HepG2 (cell line): ENCODE measurements at regions not wholly inside any gene's neighbourhood (a gene's known extent, or its start where the extent isn't known, plus 50 kb on each side); places are given as distances from the start of the nearest gene placed in this dataset.

Source experiments
- ATAC-seq: fragments of 200-7000 bp; cut with Tn5 transposase; 3 replicates; pipeline ENCODE4 v1.9.1; 2020; ENCODE audit warnings: mild to moderate bottlenecking, moderate library complexity
- BruUV-seq: library from RNA; stranded (reverse); fragments of 400-500 nt; replicated peaks from 2 replicates; lab custom pipeline; 2021; lab: Mats Ljungman, UMichigan
- CTCF ChIA-PET: fragments of 300-600 bp; formaldehyde crosslinking; extraction: SDS; loops from one replicate; lab custom pipeline; 2021; ENCODE audit warnings: low total read pairs, inconsistent platforms, low intra/inter-chr PET ratio; lab: Yijun Ruan, JAX
- POLR2A ChIA-PET: fragments of 350-600 bp; sonication (Branson Sonifier 250); formaldehyde crosslinking; loops from one replicate; lab custom pipeline; 2020; ENCODE audit warnings: antibody characterized with exemption, inconsistent platforms; lab: Yijun Ruan, JAX
- DNase-seq: peaks from one replicate; pipeline ENCODE4 v3.0.0-alpha.2; 2015; ENCODE audit warnings: low spot score
- FAIRE-seq: peaks from 3 replicates; lab custom pipeline; 2011; peaks lifted over from hg19 to GRCh38; lab: Jason Lieb, UNC
- H2AFZ ChIP-seq: one replicate; pipeline ENCODE4 v1.6.1; 2011; ENCODE audit warnings: low read length, inconsistent platforms
- H3K27ac ChIP-seq: fragments of 300-600 bp; 3 replicates; pipeline ENCODE4 v1.8.0; 2011; ENCODE audit warnings: mixed run types, mild to moderate bottlenecking, mixed read lengths, low read length, inconsistent platforms; ENCODE audit not compliant: insufficient read depth; ENCODE audit errors: extremely low read length
- H3K27me3 ChIP-seq, 2 experiments: fragments of 200-600 bp in 1 of 2; 2 replicates in 1 of 2; 3 replicates in 1 of 2; pipeline versions ENCODE4 v1.6.0 to v1.8.0; 2011; ENCODE audit warnings: low read length in 2 of 2, mild to moderate bottlenecking in 2 of 2, moderate library complexity in 2 of 2, inconsistent platforms in 1 of 2; ENCODE audit not compliant: insufficient read depth in 2 of 2, control insufficient read depth in 1 of 2
- H3K36me3 ChIP-seq, 2 experiments: fragments of 200-600 bp in 1 of 2; replicated peaks in 1 of 2; 2 replicates in 1 of 2; 3 replicates in 1 of 2; pipeline versions ENCODE4 v1.5.1 to v1.8.0; 2011; ENCODE audit warnings: low read length in 2 of 2, inconsistent platforms in 1 of 2; ENCODE audit not compliant: insufficient read depth in 2 of 2, control insufficient read depth in 1 of 2
- H3K4me1 ChIP-seq: 2 replicates; pipeline ENCODE4 v1.5.1; 2012; ENCODE audit warnings: low read length, inconsistent platforms; ENCODE audit not compliant: insufficient read depth
- H3K4me2 ChIP-seq: 2 replicates; pipeline ENCODE4 v1.6.0; 2011; ENCODE audit warnings: low read depth, low read length, inconsistent platforms
- H3K4me3 ChIP-seq, 3 experiments: fragments of 200-600 bp in 1 of 3; sonication (generic), shearing (Covaris generic) in 1 of 3; replicated peaks in 1 of 3; 2 replicates each; pipeline ENCODE4 v1.5.1; 2011 to 2016; ENCODE audit warnings: low read length in 3 of 3, inconsistent platforms in 2 of 3, low read depth in 2 of 3, mild to moderate bottlenecking in 2 of 3, control low read depth in 1 of 3, mixed read lengths in 1 of 3; ENCODE audit not compliant: insufficient read depth in 1 of 3
- H3K79me2 ChIP-seq: one replicate; pipeline ENCODE4 v1.6.1; 2011; ENCODE audit warnings: low read length, inconsistent platforms; ENCODE audit not compliant: insufficient read depth
- H3K9ac ChIP-seq: 2 replicates; pipeline ENCODE4 v1.6.0; 2011; ENCODE audit warnings: mild to moderate bottlenecking, low read depth, low read length, inconsistent platforms; ENCODE audit not compliant: insufficient read depth
- H3K9me3 ChIP-seq: 2 replicates; pipeline ENCODE4 v1.5.1; 2012; ENCODE audit warnings: mild to moderate bottlenecking, low read length
- H4K20me1 ChIP-seq: 2 replicates; pipeline ENCODE4 v1.6.0; 2011; ENCODE audit warnings: inconsistent platforms, mild to moderate bottlenecking, low read length, moderate library complexity; ENCODE audit not compliant: insufficient read depth
- CENPT ChIP-seq: sonication (generic); formaldehyde crosslinking; IDR thresholded peaks from 2 replicates; pipeline ENCODE4 v1.8.0; 2022; ENCODE audit warnings: low read depth, mild to moderate bottlenecking, moderate library complexity, missing genetic modification reagents
- GTF2F1 ChIP-seq: fragments of 150-350 bp; IDR thresholded peaks from 2 replicates; pipeline ENCODE4 v1.6.1; 2014; ENCODE audit warnings: low read length
- HNRNPK ChIP-seq: fragments of 200-400 bp; formaldehyde crosslinking; IDR thresholded peaks from 2 replicates; pipeline ENCODE4 v1.6.1; 2018; ENCODE audit warnings: low read length, low read depth, moderate library complexity, mild to moderate bottlenecking; ENCODE audit not compliant: poor library complexity, severe bottlenecking
- PTBP1 ChIP-seq: fragments of 200-400 bp; formaldehyde crosslinking; IDR thresholded peaks from 2 replicates; pipeline ENCODE4 v1.6.1; 2018; ENCODE audit warnings: low read length, low read depth; ENCODE audit not compliant: poor library complexity, severe bottlenecking
- ZMYM4 ChIP-seq: sonication (generic); formaldehyde crosslinking; IDR thresholded peaks from 2 replicates; pipeline ENCODE4 v1.8.1; 2023; ENCODE audit warnings: mild to moderate bottlenecking, missing genetic modification reagents
- WGBS: methylation state at CpG from one replicate; pipeline ENCODE4 v1.1.6; 2017; ENCODE audit warnings: low lambda C conversion rate; 5-methylcytosine and 5-hydroxymethylcytosine counted together
- in situ Hi-C: cut with HindIII; loops from 2 replicates; pipeline ENCODE4 v1.10.0; 2017; ENCODE audit warnings: low pct_unique_long_range_greater_than_20kb; ENCODE audit not compliant: extremely low pct_ligation_motif_present
- intact Hi-C: fragments of 100-400 bp; cut with micrococcal nuclease; formaldehyde crosslinking; loops from one replicate; pipeline ENCODE4 v1.10.0; 2022; ENCODE audit not compliant: unreplicated experiment
- TF ChIP-seq, protein P1 (sequence below): sonication (generic); formaldehyde crosslinking; IDR thresholded peaks from 2 replicates; pipeline ENCODE4 v1.5.1; 2020; ENCODE audit warnings: mild to moderate bottlenecking, missing genetic modification reagents, borderline replicate concordance

DNA sequence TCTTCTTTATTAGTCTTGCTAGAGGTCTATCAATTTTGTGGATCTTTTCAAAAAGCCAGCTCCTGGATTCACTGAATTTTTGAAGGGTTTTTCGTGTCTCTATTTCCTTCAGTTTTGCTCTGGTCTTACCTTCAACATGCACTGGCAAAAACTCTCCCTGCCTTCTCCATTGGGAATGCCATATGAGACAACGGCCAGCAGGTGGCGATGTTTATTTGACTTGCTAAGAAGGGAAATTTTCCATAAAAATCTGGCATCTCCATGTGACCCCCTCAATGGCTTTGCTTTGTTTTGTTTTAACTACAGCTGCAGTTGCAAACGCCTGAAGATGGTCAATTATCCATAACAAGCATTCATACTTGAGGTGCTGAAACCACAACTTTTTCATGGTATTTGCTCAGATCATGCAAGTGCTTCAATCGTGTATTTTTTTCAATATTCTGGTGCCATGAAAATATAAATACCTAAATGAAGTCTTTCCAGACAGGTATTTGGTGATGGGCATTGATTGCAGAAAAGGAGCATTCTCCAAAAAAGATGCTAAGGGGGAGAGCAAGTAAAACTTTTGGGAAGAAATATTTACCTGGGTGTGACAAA, 449.4 kb downstream of the CDY2B start:
- CTCF ChIA-PET = no interaction called here
- H3K9ac ChIP-seq = no peak overlapping the region
- H3K79me2 ChIP-seq = no peaks in the 10 kb centered on the region
- in situ Hi-C loops (no loop called here), intact Hi-C loops (no loop called here)
- no TSS peak for BruUV-seq
- H3K9me3 ChIP-seq = no peaks in the 10 kb centered on the region
- POLR2A ChIA-PET = no interaction called here
- peak; percentile 9 for DNase-seq
- ATAC-seq = no peak
- no peaks in the 10 kb centered on the region for H3K4me1 ChIP-seq
- FAIRE-seq = no peak
- no peak overlapping the region for H2AFZ ChIP-seq
- H3K36me3 ChIP-seq = no peaks in the 10 kb centered on the region
- H3K27me3 ChIP-seq = no peaks in the 10 kb centered on the region
- H3K27ac ChIP-seq = no peak overlapping the region
- no peaks in the 10 kb centered on the region for H4K20me1 ChIP-seq
- H3K4me3 ChIP-seq = no peak overlapping the region
- TF ChIP-seq, protein P1, sequence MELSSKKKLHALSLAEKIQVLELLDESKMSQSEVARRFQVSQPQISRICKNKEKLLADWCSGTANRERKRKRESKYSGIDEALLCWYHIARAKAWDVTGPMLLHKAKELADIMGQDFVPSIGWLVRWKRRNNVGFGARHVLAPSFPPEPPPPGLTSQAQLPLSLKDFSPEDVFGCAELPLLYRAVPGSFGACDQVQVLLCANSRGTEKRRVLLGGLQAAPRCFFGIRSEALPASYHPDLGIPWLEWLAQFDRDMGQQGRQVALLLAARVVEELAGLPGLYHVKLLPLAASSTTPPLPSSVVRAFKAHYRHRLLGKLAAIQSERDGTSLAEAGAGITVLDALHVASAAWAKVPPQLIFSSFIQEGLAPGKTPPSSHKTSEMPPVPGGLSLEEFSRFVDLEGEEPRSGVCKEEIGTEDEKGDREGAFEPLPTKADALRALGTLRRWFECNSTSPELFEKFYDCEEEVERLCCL (CRISPR knock-in tag) = no peak
- TF ChIP-seq HNRNPK = no peak
- no peak for TF ChIP-seq PTBP1
- no peak for TF ChIP-seq ZMYM4
- TF ChIP-seq CENPT (CRISPR knock-in tag) = no peak
- no peak for TF ChIP-seq GTF2F1
- WGBS = 3% methylated on average over 5 of the region's 5 CpGs
- no peak overlapping the region for H3K4me2 ChIP-seq
